ENCODE measurements at regions not wholly inside any gene's neighbourhood (a gene's known extent, or its start where the extent isn't known, plus 50 kb on each side); places are given as distances from the start of the nearest gene placed in this dataset.
A peak's percentile ranks its signal among the peaks of the same experiment; 100 is the strongest.

DNA sequence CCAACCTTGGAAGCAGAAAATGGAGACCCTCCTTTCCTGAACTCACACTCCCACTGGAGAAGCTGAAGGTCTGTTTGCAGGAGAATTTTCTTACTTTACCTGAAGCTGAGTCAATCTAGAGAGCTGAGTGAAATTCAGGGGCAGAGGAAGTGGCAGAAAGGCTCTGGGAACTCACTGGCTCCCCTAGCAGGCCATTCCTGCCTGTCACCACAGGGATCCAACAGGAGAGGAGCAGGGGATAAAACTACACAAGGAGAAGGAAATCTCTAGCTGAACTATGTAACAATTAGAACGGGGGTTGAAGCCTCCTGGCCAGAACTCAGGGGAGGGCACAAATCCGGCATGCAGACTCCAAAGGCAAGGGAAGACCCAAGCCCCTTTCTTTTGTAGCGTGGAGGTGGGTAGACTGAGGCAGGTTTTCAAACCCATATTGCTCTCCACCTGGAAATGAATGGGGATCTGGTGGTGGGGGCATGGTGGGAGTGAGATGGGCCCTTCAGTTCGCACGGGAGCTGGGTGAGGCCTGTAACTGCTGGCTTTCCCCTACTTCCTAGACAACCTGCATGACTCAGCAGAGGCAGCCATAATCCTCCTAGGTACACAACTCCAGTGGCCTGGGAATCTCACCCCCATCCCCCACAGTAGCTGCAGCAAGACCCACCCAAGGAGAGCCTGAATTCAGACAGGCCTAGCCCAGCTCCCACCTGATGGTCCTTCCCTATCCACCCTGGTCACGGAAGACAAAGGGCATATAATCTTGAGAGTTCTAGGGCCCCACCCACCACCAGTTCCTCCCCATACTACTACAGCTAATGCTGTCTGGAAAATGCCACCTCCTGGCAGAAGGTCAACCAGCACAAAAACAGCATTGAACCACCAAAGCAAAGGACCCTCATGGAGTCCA, 158.1 kb downstream of the LTN1 start:
- TF ChIP-seq, protein P1, sequence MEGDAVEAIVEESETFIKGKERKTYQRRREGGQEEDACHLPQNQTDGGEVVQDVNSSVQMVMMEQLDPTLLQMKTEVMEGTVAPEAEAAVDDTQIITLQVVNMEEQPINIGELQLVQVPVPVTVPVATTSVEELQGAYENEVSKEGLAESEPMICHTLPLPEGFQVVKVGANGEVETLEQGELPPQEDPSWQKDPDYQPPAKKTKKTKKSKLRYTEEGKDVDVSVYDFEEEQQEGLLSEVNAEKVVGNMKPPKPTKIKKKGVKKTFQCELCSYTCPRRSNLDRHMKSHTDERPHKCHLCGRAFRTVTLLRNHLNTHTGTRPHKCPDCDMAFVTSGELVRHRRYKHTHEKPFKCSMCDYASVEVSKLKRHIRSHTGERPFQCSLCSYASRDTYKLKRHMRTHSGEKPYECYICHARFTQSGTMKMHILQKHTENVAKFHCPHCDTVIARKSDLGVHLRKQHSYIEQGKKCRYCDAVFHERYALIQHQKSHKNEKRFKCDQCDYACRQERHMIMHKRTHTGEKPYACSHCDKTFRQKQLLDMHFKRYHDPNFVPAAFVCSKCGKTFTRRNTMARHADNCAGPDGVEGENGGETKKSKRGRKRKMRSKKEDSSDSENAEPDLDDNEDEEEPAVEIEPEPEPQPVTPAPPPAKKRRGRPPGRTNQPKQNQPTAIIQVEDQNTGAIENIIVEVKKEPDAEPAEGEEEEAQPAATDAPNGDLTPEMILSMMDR (IDR thresholded peaks at IDR 0.05; ENCODE audit: borderline replicate concordance, extremely low read depth, low read length, poor library complexity, severe bottlenecking): peak; percentile 2
- no peak for TF ChIP-seq EZH2 (IDR thresholded peaks at IDR 0.05; ENCODE audit: borderline replicate concordance, low read depth, low read length, severe bottlenecking)
